ENCODE measurements at regions not wholly inside any gene's neighbourhood (a gene's known extent, or its start where the extent isn't known, plus 50 kb on each side); places are given as distances from the start of the nearest gene placed in this dataset.
A peak's percentile ranks its signal among the peaks of the same experiment; 100 is the strongest.

- Histone ChIP-seq H3K9me3 (replicated peaks in 1 of 2; ENCODE audit: control insufficient read depth in 2 of 2, insufficient read depth in 1 of 2, low read depth in 1 of 2, low read length in 2 of 2) (no peaks in the 10 kb centered on the region), H2BK5ac (ENCODE audit: low read length) (no peak overlapping the region), H3K79me1 (ENCODE audit: low read depth, low read length) (no peaks in the 10 kb centered on the region), H3K14ac (ENCODE audit: low read length) (no peak overlapping the region), H3K27ac (replicated peaks; ENCODE audit: low read length) (no peak overlapping the region), H3K9ac (ENCODE audit: low read depth, low read length, poor library complexity) (no peak overlapping the region), H2AFZ (ENCODE audit: low read length) (no peak overlapping the region), H3K4ac (ENCODE audit: low read length) (no peak overlapping the region), H4K8ac (ENCODE audit: low read depth, low read length) (no peak overlapping the region), H4K91ac (ENCODE audit: low read depth, low read length, poor library complexity) (no peak overlapping the region), H3K18ac (ENCODE audit: low read length) (no peak overlapping the region), H3K4me1 (ENCODE audit: control insufficient read depth in 2 of 2, insufficient read depth in 1 of 2, low read depth in 1 of 2, low read length in 2 of 2) (peaks cover 0 to 2% of the 10 kb centered on the region in 2 donors), H2AK5ac (ENCODE audit: low read depth, low read length) (no peak overlapping the region), H2BK120ac (ENCODE audit: low read depth, low read length) (no peak overlapping the region), H3K36me3 (replicated peaks in 1 of 2; ENCODE audit: control insufficient read depth in 2 of 2, insufficient read depth in 2 of 2, low read length in 2 of 2) (no peaks in the 10 kb centered on the region), H3K4me2 (ENCODE audit: insufficient read depth, low read length, poor library complexity, severe bottlenecking) (no peak overlapping the region), H2BK15ac (ENCODE audit: low read length) (no peak overlapping the region), H3K4me3 (ENCODE audit: low read length in 2 of 2) (no peak overlapping the region), H2BK12ac (ENCODE audit: low read length) (no peak overlapping the region), H3K23ac (ENCODE audit: low read depth, low read length, poor library complexity) (no peak overlapping the region), H3K27me3 (ENCODE audit: control insufficient read depth in 3 of 3, insufficient read depth in 3 of 3, low read depth in 1 of 3, low read length in 3 of 3) (no peaks in the 10 kb centered on the region)
- DNase-seq (ENCODE audit: low spot score): no peak
- WGBS, 2 donors (ENCODE audit: extremely low coverage in 2 of 2, insufficient read length in 2 of 2, insufficient replicate concordance in 1 of 2): no CpG with 5 or more reads among the region's 3 CpGs
Measured at GRCh38 chr7:153158149-153158548, 398.6 kb downstream of the ACTR3B start.

- H3K4ac ChIP-seq (ENCODE audit: low read length): no peak overlapping the region
- H3K23ac ChIP-seq (ENCODE audit: low read depth, low read length, poor library complexity): no peak overlapping the region
- no peak overlapping the region for H2BK12ac ChIP-seq (ENCODE audit: low read length)
- no peak for DNase-seq (ENCODE audit: low spot score)
- no peak overlapping the region for H3K4me2 ChIP-seq (ENCODE audit: insufficient read depth, low read length, poor library complexity, severe bottlenecking)
- WGBS, 2 donors (ENCODE audit: extremely low coverage in 2 of 2, insufficient read length in 2 of 2, insufficient replicate concordance in 1 of 2): no CpG with 5 or more reads among the region's 4 CpGs
- H3K27ac ChIP-seq (replicated peaks; ENCODE audit: low read length): no peak overlapping the region
- H4K91ac ChIP-seq (ENCODE audit: low read depth, low read length, poor library complexity): no peak overlapping the region
- H2BK120ac ChIP-seq (ENCODE audit: low read depth, low read length): no peak overlapping the region
- no peak overlapping the region for H2BK15ac ChIP-seq (ENCODE audit: low read length)
- no peaks in the 10 kb centered on the region for H3K79me1 ChIP-seq (ENCODE audit: low read depth, low read length)
- no peak overlapping the region for H2AFZ ChIP-seq (ENCODE audit: low read length)
- H3K4me1 ChIP-seq (ENCODE audit: control insufficient read depth in 2 of 2, insufficient read depth in 1 of 2, low read depth in 1 of 2, low read length in 2 of 2): peaks cover 0 to 2% of the 10 kb centered on the region in 2 donors
- H3K4me3 ChIP-seq (ENCODE audit: low read length in 2 of 2): no peak overlapping the region
- H2AK5ac ChIP-seq (ENCODE audit: low read depth, low read length): no peak overlapping the region
- H3K9me3 ChIP-seq (replicated peaks in 1 of 2; ENCODE audit: control insufficient read depth in 2 of 2, insufficient read depth in 1 of 2, low read depth in 1 of 2, low read length in 2 of 2): no peaks in the 10 kb centered on the region
- no peaks in the 10 kb centered on the region for H3K36me3 ChIP-seq (replicated peaks in 1 of 2; ENCODE audit: control insufficient read depth in 2 of 2, insufficient read depth in 2 of 2, low read length in 2 of 2)
- H2BK5ac ChIP-seq (ENCODE audit: low read length): no peak overlapping the region
- no peak overlapping the region for H4K8ac ChIP-seq (ENCODE audit: low read depth, low read length)
- H3K27me3 ChIP-seq (ENCODE audit: control insufficient read depth in 3 of 3, insufficient read depth in 3 of 3, low read depth in 1 of 3, low read length in 3 of 3): no peaks in the 10 kb centered on the region
- H3K14ac ChIP-seq (ENCODE audit: low read length): peak overlapping the region; percentile 56
- no peak overlapping the region for H3K9ac ChIP-seq (ENCODE audit: low read depth, low read length, poor library complexity)
- H3K18ac ChIP-seq (ENCODE audit: low read length): peak overlapping the region; percentile 12
Measured at GRCh38 chr7:153170287-153170686, 410.7 kb downstream of the ACTR3B start.

- H3K79me1 ChIP-seq (ENCODE audit: low read depth, low read length): no peaks in the 10 kb centered on the region
- no peak overlapping the region for H2BK5ac ChIP-seq (ENCODE audit: low read length)
- H4K91ac ChIP-seq (ENCODE audit: low read depth, low read length, poor library complexity): no peak overlapping the region
- no peak overlapping the region for H3K18ac ChIP-seq (ENCODE audit: low read length)
- H3K4me3 ChIP-seq (ENCODE audit: low read length in 2 of 2): no peak overlapping the region
- no peak overlapping the region for H3K4me2 ChIP-seq (ENCODE audit: insufficient read depth, low read length, poor library complexity, severe bottlenecking)
- no peak for DNase-seq (ENCODE audit: low spot score)
- H3K9ac ChIP-seq (ENCODE audit: low read depth, low read length, poor library complexity): no peak overlapping the region
- H2AFZ ChIP-seq (ENCODE audit: low read length): no peak overlapping the region
- H2BK15ac ChIP-seq (ENCODE audit: low read length): no peak overlapping the region
- H2AK5ac ChIP-seq (ENCODE audit: low read depth, low read length): no peak overlapping the region
- H2BK12ac ChIP-seq (ENCODE audit: low read length): no peak overlapping the region
- no peak overlapping the region for H4K8ac ChIP-seq (ENCODE audit: low read depth, low read length)
- no peak overlapping the region for H3K4ac ChIP-seq (ENCODE audit: low read length)
- H3K23ac ChIP-seq (ENCODE audit: low read depth, low read length, poor library complexity): no peak overlapping the region
- H3K27ac ChIP-seq (replicated peaks; ENCODE audit: low read length): no peak overlapping the region
- H3K14ac ChIP-seq (ENCODE audit: low read length): no peak overlapping the region
- H2BK120ac ChIP-seq (ENCODE audit: low read depth, low read length): no peak overlapping the region
- H3K27me3 ChIP-seq (ENCODE audit: control insufficient read depth in 3 of 3, insufficient read depth in 3 of 3, low read depth in 1 of 3, low read length in 3 of 3): no peaks in the 10 kb centered on the region
- H3K9me3 ChIP-seq (replicated peaks in 1 of 2; ENCODE audit: control insufficient read depth in 2 of 2, insufficient read depth in 1 of 2, low read depth in 1 of 2, low read length in 2 of 2): peaks cover 0 to 1% of the 10 kb centered on the region in 2 donors
- H3K36me3 ChIP-seq (replicated peaks in 1 of 2; ENCODE audit: control insufficient read depth in 2 of 2, insufficient read depth in 2 of 2, low read length in 2 of 2): no peaks in the 10 kb centered on the region
- no peaks in the 10 kb centered on the region for H3K4me1 ChIP-seq (ENCODE audit: control insufficient read depth in 2 of 2, insufficient read depth in 1 of 2, low read depth in 1 of 2, low read length in 2 of 2)
Measured at GRCh38 chr7:153185936-153186335, 426.4 kb downstream of the ACTR3B start.

GRCh38 chr7:153188161-153188560, 428.6 kb downstream of the ACTR3B start:
- no CpG with 5 or more reads among the region's 3 CpGs for WGBS, 2 donors (ENCODE audit: extremely low coverage in 2 of 2, insufficient read length in 2 of 2, insufficient replicate concordance in 1 of 2)
- no peak overlapping the region for H3K27ac ChIP-seq (replicated peaks; ENCODE audit: low read length)
- no peak overlapping the region for H2BK5ac ChIP-seq (ENCODE audit: low read length)
- H2BK15ac ChIP-seq (ENCODE audit: low read length): no peak overlapping the region
- no peaks in the 10 kb centered on the region for H3K4me1 ChIP-seq (ENCODE audit: control insufficient read depth in 2 of 2, insufficient read depth in 1 of 2, low read depth in 1 of 2, low read length in 2 of 2)
- no peak overlapping the region for H3K4ac ChIP-seq (ENCODE audit: low read length)
- no peak overlapping the region for H3K14ac ChIP-seq (ENCODE audit: low read length)
- H3K23ac ChIP-seq (ENCODE audit: low read depth, low read length, poor library complexity): no peak overlapping the region
- no peak overlapping the region for H3K9ac ChIP-seq (ENCODE audit: low read depth, low read length, poor library complexity)
- no peak overlapping the region for H3K18ac ChIP-seq (ENCODE audit: low read length)
- no peaks in the 10 kb centered on the region for H3K79me1 ChIP-seq (ENCODE audit: low read depth, low read length)
- H3K4me3 ChIP-seq (ENCODE audit: low read length in 2 of 2): no peak overlapping the region
- no peak overlapping the region for H2AFZ ChIP-seq (ENCODE audit: low read length)
- DNase-seq (ENCODE audit: low spot score): no peak
- H2BK120ac ChIP-seq (ENCODE audit: low read depth, low read length): no peak overlapping the region
- no peak overlapping the region for H4K91ac ChIP-seq (ENCODE audit: low read depth, low read length, poor library complexity)
- H3K27me3 ChIP-seq (ENCODE audit: control insufficient read depth in 3 of 3, insufficient read depth in 3 of 3, low read depth in 1 of 3, low read length in 3 of 3): no peaks in the 10 kb centered on the region
- H2AK5ac ChIP-seq (ENCODE audit: low read depth, low read length): no peak overlapping the region
- no peaks in the 10 kb centered on the region for H3K36me3 ChIP-seq (replicated peaks in 1 of 2; ENCODE audit: control insufficient read depth in 2 of 2, insufficient read depth in 2 of 2, low read length in 2 of 2)
- H2BK12ac ChIP-seq (ENCODE audit: low read length): no peak overlapping the region
- H3K9me3 ChIP-seq (replicated peaks in 1 of 2; ENCODE audit: control insufficient read depth in 2 of 2, insufficient read depth in 1 of 2, low read depth in 1 of 2, low read length in 2 of 2): peaks cover 0 to 1% of the 10 kb centered on the region in 2 donors
- no peak overlapping the region for H3K4me2 ChIP-seq (ENCODE audit: insufficient read depth, low read length, poor library complexity, severe bottlenecking)
- no peak overlapping the region for H4K8ac ChIP-seq (ENCODE audit: low read depth, low read length)

Measured in neuronal stem cell (in vitro differentiated cells).